K562 (cell line): ENCODE measurements at regions not wholly inside any gene's neighbourhood (a gene's known extent, or its start where the extent isn't known, plus 50 kb on each side); places are given as distances from the start of the nearest gene placed in this dataset.

Experiments used
- ATAC-seq: fragments of 200-7000 bp; cut with Tn5 transposase; 3 replicates; pipeline ENCODE4 v1.9.1; 2020; ENCODE audit warnings: moderate library complexity
- BruUV-seq: library from RNA; stranded (reverse); fragments of 400-500 nt; replicated peaks from 2 replicates; lab custom pipeline; 2021; lab: Mats Ljungman, UMichigan
- CTCF ChIA-PET: fragments of 300-600 bp; formaldehyde crosslinking; extraction: SDS; loops from one replicate; lab custom pipeline; 2021; ENCODE audit warnings: low intra/inter-chr PET ratio; lab: Yijun Ruan, JAX
- POLR2A ChIA-PET: fragments of 300-600, 350-650 bp; sonication (Branson Sonifier 250); formaldehyde crosslinking; extraction: SDS; loops from one replicate; lab custom pipeline; 2021; ENCODE audit warnings: antibody characterized with exemption, inconsistent platforms; lab: Yijun Ruan, JAX
- DNase-seq, 4 experiments: peaks; one replicate each; pipeline versions ENCODE4 v3.0.0 to v3.0.0-alpha.2; 2011 to 2018; ENCODE audit warnings: low spot score in 3 of 4, mixed read lengths in 3 of 4; ENCODE audit errors: extremely low read depth in 1 of 4
- FAIRE-seq: peaks from 2 replicates; lab custom pipeline; 2011; peaks lifted over from hg19 to GRCh38; lab: Jason Lieb, UNC
- H2AFZ ChIP-seq: 2 replicates; pipeline ENCODE4 v1.6.0; 2011; ENCODE audit warnings: low read depth, low read length, control low read depth, inconsistent platforms
- H3K27ac ChIP-seq: fragments of 200-600 bp; 3 replicates; pipeline ENCODE4 v1.8.0; 2011; ENCODE audit warnings: low read depth, mild to moderate bottlenecking, control low read depth, inconsistent platforms, low read length, moderate library complexity, mixed read lengths; ENCODE audit errors: extremely low read depth
- H3K27me3 ChIP-seq, 2 experiments: fragments of 300-600 bp in 1 of 2; 2 replicates in 1 of 2; 3 replicates in 1 of 2; pipeline versions ENCODE4 v1.6.0 to v1.8.0; 2011; ENCODE audit warnings: inconsistent platforms in 2 of 2, low read length in 2 of 2, mild to moderate bottlenecking in 1 of 2, mixed read lengths in 1 of 2, moderate library complexity in 1 of 2; ENCODE audit not compliant: control insufficient read depth in 2 of 2, insufficient read depth in 2 of 2
- H3K36me3 ChIP-seq: fragments of 300-600 bp; 3 replicates; pipeline ENCODE4 v1.8.0; 2011; ENCODE audit warnings: mild to moderate bottlenecking, low read length, inconsistent platforms; ENCODE audit not compliant: control insufficient read depth, insufficient read depth
- H3K4me1 ChIP-seq, 2 experiments: fragments of 200-600 bp in 1 of 2; replicated peaks in 1 of 2; 2 replicates in 1 of 2; 3 replicates in 1 of 2; pipeline versions ENCODE4 v1.5.1 to v1.8.0; 2011; ENCODE audit warnings: inconsistent platforms in 2 of 2, low read length in 2 of 2, mild to moderate bottlenecking in 1 of 2, mixed read lengths in 1 of 2, moderate library complexity in 1 of 2; ENCODE audit not compliant: control insufficient read depth in 2 of 2, insufficient read depth in 2 of 2
- H3K4me2 ChIP-seq: 2 replicates; pipeline ENCODE4 v1.6.1; 2011; ENCODE audit warnings: low read length, control low read depth, inconsistent platforms, mixed read lengths; ENCODE audit not compliant: insufficient read depth
- H3K4me3 ChIP-seq: fragments of 200-600 bp; sonication (generic), shearing (Covaris generic); 2 replicates; pipeline ENCODE4 v1.5.1; 2016; ENCODE audit warnings: control low read depth, inconsistent platforms
- H3K79me2 ChIP-seq: fragments of 200-600 bp; 3 replicates; pipeline ENCODE4 v1.8.0; 2011; ENCODE audit warnings: low read length, inconsistent platforms; ENCODE audit not compliant: control insufficient read depth, insufficient read depth
- H3K9ac ChIP-seq, 2 experiments: 2 replicates each; pipeline versions ENCODE4 v1.6.0 to v1.6.1; 2011; ENCODE audit warnings: low read depth in 2 of 2, low read length in 2 of 2, control low read depth in 1 of 2, inconsistent platforms in 1 of 2, mild to moderate bottlenecking in 1 of 2, mixed read lengths in 1 of 2; ENCODE audit not compliant: insufficient read depth in 1 of 2
- H3K9me1 ChIP-seq: one replicate; pipeline ENCODE4 v1.6.0; 2011; ENCODE audit warnings: inconsistent platforms, mild to moderate bottlenecking, low read length, moderate library complexity; ENCODE audit not compliant: control insufficient read depth, insufficient read depth
- H3K9me3 ChIP-seq: replicated peaks from 2 replicates; pipeline ENCODE4 v1.5.1; 2011; ENCODE audit warnings: low read depth, low read length, inconsistent platforms; ENCODE audit not compliant: control insufficient read depth, insufficient read depth
- H4K20me1 ChIP-seq: replicated peaks from 2 replicates; pipeline ENCODE4 v1.6.1; 2011; ENCODE audit warnings: low read length, inconsistent platforms, mixed read lengths; ENCODE audit not compliant: control insufficient read depth, insufficient read depth
- BCOR ChIP-seq: fragments of 450-650 bp; IDR thresholded peaks from 2 replicates; pipeline ENCODE4 v1.6.1; 2016
- CBFA2T3 ChIP-seq: fragments of 450-650 bp; IDR thresholded peaks from 2 replicates; pipeline ENCODE4 v1.6.1; 2017
- CHD4 ChIP-seq: fragments of 200-600 bp; sonication (generic); IDR thresholded peaks from 3 replicates; pipeline ENCODE4 v1.6.1; 2012; ENCODE audit warnings: low read depth, mild to moderate bottlenecking, mixed read lengths, low read length, inconsistent platforms; ENCODE audit not compliant: insufficient read depth, insufficient replicate concordance, poor library complexity, severe bottlenecking
- FUS ChIP-seq: fragments of 200-400 bp; formaldehyde crosslinking; optimal IDR thresholded peaks from 2 replicates; pipeline ENCODE3; 2017; ENCODE audit warnings: low read depth, low read length
- GATA2 ChIP-seq: sonication (generic); formaldehyde crosslinking; IDR thresholded peaks from 2 replicates; pipeline ENCODE4 v1.4.0; 2020; ENCODE audit warnings: mild to moderate bottlenecking, missing genetic modification reagents
- HDAC1 ChIP-seq, 2 experiments: fragments of 450-650 bp; IDR thresholded peaks; 2 replicates each; pipeline ENCODE4 v1.6.1; 2016 to 2017; ENCODE audit warnings: inconsistent platforms in 1 of 2, mild to moderate bottlenecking in 1 of 2, moderate library complexity in 1 of 2
- ILF3 ChIP-seq: fragments of 450-650 bp; IDR thresholded peaks from 2 replicates; pipeline ENCODE4 v1.6.1; 2018; ENCODE audit warnings: antibody characterized with exemption, mild to moderate bottlenecking, moderate library complexity, borderline replicate concordance
- NFRKB ChIP-seq: fragments of 450-650 bp; IDR thresholded peaks from 2 replicates; pipeline ENCODE4 v1.6.1; 2016; ENCODE audit warnings: low read depth
- PRPF4 ChIP-seq: fragments of 200-400 bp; formaldehyde crosslinking; IDR thresholded peaks from one replicate; pipeline ENCODE4 v1.6.1; 2017; ENCODE audit warnings: low read length, low read depth, mild to moderate bottlenecking; ENCODE audit not compliant: insufficient read depth, poor library complexity, severe bottlenecking
- RBM15 ChIP-seq: fragments of 200-400 bp; formaldehyde crosslinking; IDR thresholded peaks from 2 replicates; pipeline ENCODE4 v1.6.1; 2018; ENCODE audit warnings: mild to moderate bottlenecking, low read length, moderate library complexity; ENCODE audit not compliant: insufficient read depth
- SUPT5H ChIP-seq: fragments of 450-650 bp; IDR thresholded peaks from 2 replicates; pipeline ENCODE4 v1.6.1; 2016
- WHSC1 ChIP-seq: IDR thresholded peaks from one replicate; pipeline ENCODE4 v1.6.1; 2012; ENCODE audit warnings: low read length, control low read depth, inconsistent platforms
- ZNF3 ChIP-seq: fragments of 250-450 bp; sonication (Bioruptor Pico); IDR thresholded peaks from 2 replicates; pipeline ENCODE4 v1.5.0; 2021; ENCODE audit warnings: mild to moderate bottlenecking, moderate library complexity
- ZNF408 ChIP-seq: fragments of 250-450 bp; sonication (Bioruptor Pico); IDR thresholded peaks from 2 replicates; pipeline ENCODE4 v1.4.0; 2020; ENCODE audit warnings: low read depth, mild to moderate bottlenecking, moderate library complexity
- ZNF445 ChIP-seq: fragments of 250-450 bp; sonication (Bioruptor Pico); IDR thresholded peaks from 2 replicates; pipeline ENCODE4 v1.4.0; 2020; ENCODE audit warnings: low read depth, mild to moderate bottlenecking, moderate library complexity
- ZNF778 ChIP-seq: fragments of 450-650 bp; formaldehyde crosslinking; IDR thresholded peaks from 2 replicates; pipeline ENCODE4 v1.4.0; 2020; ENCODE audit warnings: mild to moderate bottlenecking, moderate library complexity
- WGBS: fragments of 100-300 bp; shearing (Covaris generic); methylation state at CpG from one replicate; pipeline ENCODE4 v1.1.6; 2016; ENCODE audit warnings: low coverage, mixed read lengths; ENCODE audit not compliant: insufficient coverage; ENCODE audit errors: missing lambda C conversion rate; 5-methylcytosine and 5-hydroxymethylcytosine counted together
- in situ Hi-C: fragments of 300-500 bp; cut with MboI; formaldehyde crosslinking; loops from 4 replicates; pipeline ENCODE4 v1.15.0; 2018; ENCODE audit warnings: inconsistent platforms, mixed read lengths
- intact Hi-C: fragments of 100-400 bp; cut with micrococcal nuclease; formaldehyde crosslinking; loops from 2 replicates; pipeline ENCODE4 v1.14.2; 2022
- TF ChIP-seq, protein P1 (sequence below): fragments of 250-450 bp; sonication (Bioruptor Pico); IDR thresholded peaks from 2 replicates; pipeline ENCODE4 v1.9.0; 2021; ENCODE audit warnings: mild to moderate bottlenecking, inconsistent platforms
- TF ChIP-seq, protein P2 (sequence below): IDR thresholded peaks from 2 replicates; pipeline ENCODE4 v1.6.1; 2016; ENCODE audit warnings: missing genetic modification characterization, missing compliant biosample characterization
- TF ChIP-seq, protein P3 (sequence below): fragments of 250-450 bp; sonication (Bioruptor Pico); IDR thresholded peaks from 2 replicates; pipeline ENCODE4 v1.4.0; 2020

DNA sequence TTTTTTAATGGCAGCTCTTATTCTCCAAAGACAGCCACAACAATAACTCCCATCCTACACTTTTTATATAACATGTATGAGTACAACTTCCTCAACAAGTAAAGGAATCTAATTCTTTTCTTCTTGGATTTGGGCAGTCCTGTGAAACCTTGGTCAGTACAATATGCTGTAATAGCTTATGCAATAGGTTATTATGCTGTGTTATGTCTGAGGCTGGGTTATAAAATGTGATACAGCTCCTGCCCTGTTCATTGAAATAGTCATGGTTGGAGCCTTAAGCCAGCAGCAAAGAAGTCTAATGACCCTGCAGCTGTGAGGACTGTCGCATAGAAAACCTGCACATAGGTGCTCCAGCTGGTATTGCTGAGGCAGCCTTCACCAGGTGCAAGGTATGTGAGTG lies 215.8 kb upstream of the RASGEF1B start (continued):
- TF ChIP-seq, protein P1, sequence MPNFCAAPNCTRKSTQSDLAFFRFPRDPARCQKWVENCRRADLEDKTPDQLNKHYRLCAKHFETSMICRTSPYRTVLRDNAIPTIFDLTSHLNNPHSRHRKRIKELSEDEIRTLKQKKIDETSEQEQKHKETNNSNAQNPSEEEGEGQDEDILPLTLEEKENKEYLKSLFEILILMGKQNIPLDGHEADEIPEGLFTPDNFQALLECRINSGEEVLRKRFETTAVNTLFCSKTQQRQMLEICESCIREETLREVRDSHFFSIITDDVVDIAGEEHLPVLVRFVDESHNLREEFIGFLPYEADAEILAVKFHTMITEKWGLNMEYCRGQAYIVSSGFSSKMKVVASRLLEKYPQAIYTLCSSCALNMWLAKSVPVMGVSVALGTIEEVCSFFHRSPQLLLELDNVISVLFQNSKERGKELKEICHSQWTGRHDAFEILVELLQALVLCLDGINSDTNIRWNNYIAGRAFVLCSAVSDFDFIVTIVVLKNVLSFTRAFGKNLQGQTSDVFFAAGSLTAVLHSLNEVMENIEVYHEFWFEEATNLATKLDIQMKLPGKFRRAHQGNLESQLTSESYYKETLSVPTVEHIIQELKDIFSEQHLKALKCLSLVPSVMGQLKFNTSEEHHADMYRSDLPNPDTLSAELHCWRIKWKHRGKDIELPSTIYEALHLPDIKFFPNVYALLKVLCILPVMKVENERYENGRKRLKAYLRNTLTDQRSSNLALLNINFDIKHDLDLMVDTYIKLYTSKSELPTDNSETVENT (CRISPR knock-in tag): no peak
- TF ChIP-seq ZNF445 (CRISPR knock-in tag): no peak
- no peak for TF ChIP-seq ILF3
- no peak for TF ChIP-seq CBFA2T3
- no peak for TF ChIP-seq PRPF4
- no peak for TF ChIP-seq CHD4
- no peak for TF ChIP-seq GATA2 (CRISPR knock-in tag)
- TF ChIP-seq, all 486 proteins: peak for 0

DNA sequence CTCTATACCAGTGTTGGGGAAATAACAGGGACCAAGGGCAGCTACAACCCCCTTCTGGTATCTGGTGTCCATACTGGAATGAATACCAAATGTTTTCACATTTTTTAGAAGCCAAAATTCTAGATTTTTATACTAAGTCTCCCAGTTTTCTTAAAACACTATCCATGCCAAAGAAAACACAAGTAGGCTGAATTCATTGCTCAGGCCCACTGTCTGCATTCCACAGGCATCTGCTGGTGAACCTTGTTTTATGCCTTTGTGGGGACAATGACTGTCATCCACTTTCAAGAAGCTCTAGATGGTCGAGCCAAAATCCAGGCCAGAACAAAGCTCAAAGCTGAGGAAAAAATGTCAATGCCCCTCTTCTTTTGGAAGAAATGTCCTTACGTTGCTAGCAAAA lies 213.4 kb upstream of the RASGEF1B start:
- H3K4me1 ChIP-seq: no peaks in the 10 kb centered on the region
- H3K27me3 ChIP-seq: no peaks in the 10 kb centered on the region; a peak in 1 of 5 replicates
- CTCF ChIA-PET: no interaction called here
- TF ChIP-seq ZNF408 (CRISPR knock-in tag) (no peak), HDAC1 (IDR thresholded peaks at IDR 0.05) (no peak), BCOR (no peak), NFRKB (no peak), WHSC1 (no peak), ZNF3 (CRISPR knock-in tag) (no peak), RBM15 (no peak), ZNF778 (no peak), FUS (no peak), SUPT5H (no peak)
- TF ChIP-seq, protein P2, sequence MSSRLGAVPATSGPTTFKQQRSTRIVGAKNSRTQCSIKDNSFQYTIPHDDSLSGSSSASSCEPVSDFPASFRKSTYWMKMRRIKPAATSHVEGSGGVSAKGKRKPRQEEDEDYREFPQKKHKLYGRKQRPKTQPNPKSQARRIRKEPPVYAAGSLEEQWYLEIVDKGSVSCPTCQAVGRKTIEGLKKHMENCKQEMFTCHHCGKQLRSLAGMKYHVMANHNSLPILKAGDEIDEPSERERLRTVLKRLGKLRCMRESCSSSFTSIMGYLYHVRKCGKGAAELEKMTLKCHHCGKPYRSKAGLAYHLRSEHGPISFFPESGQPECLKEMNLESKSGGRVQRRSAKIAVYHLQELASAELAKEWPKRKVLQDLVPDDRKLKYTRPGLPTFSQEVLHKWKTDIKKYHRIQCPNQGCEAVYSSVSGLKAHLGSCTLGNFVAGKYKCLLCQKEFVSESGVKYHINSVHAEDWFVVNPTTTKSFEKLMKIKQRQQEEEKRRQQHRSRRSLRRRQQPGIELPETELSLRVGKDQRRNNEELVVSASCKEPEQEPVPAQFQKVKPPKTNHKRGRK (tag): no peak
- TF ChIP-seq, protein P3, sequence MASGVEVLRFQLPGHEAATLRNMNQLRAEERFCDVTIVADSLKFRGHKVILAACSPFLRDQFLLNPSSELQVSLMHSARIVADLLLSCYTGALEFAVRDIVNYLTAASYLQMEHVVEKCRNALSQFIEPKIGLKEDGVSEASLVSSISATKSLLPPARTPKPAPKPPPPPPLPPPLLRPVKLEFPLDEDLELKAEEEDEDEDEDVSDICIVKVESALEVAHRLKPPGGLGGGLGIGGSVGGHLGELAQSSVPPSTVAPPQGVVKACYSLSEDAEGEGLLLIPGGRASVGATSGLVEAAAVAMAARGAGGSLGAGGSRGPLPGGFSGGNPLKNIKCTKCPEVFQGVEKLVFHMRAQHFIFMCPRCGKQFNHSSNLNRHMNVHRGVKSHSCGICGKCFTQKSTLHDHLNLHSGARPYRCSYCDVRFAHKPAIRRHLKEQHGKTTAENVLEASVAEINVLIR (CRISPR knock-in tag): no peak
- no TSS peak for BruUV-seq
- H3K9ac ChIP-seq: no peak overlapping the region
- no peak overlapping the region for H2AFZ ChIP-seq
- WGBS: 0% methylated on average over 2 of the region's 2 CpGs
- no peaks in the 10 kb centered on the region for H3K79me2 ChIP-seq
- DNase-seq (no peak), FAIRE-seq (no peak), ATAC-seq (no peak)
- H3K4me2 ChIP-seq: no peak overlapping the region
- H3K9me1 ChIP-seq: no peaks in the 10 kb centered on the region
- intact Hi-C loops: no loop called here
- POLR2A ChIA-PET: no interaction called here
- H3K27ac ChIP-seq: no peak overlapping the region
- no peaks in the 10 kb centered on the region for H3K36me3 ChIP-seq
- no peaks in the 10 kb centered on the region for H3K9me3 ChIP-seq
- in situ Hi-C loops: no loop called here
- H3K4me3 ChIP-seq: no peak overlapping the region
- H4K20me1 ChIP-seq: no peaks in the 10 kb centered on the region
